Stomach (tissue), 8 donors: ENCODE measurements at regions not wholly inside any gene's neighbourhood (a gene's known extent, or its start where the extent isn't known, plus 50 kb on each side); places are given as distances from the start of the nearest gene placed in this dataset.

ENCODE experiments used
- DNase-seq, 2 donors: peaks; one replicate each; pipeline versions ENCODE4 v3.0.0 to v3.0.0-alpha.2; 2013 to 2019
- H3K27ac ChIP-seq, 5 donors: fragments of 200-600 bp in 4 of 5; sonication (generic) in 4 of 5; one replicate each; pipeline ENCODE4 v1.5.1; 2013 to 2019; ENCODE audit warnings: mild to moderate bottlenecking in 1 of 5, moderate library complexity in 1 of 5
- H3K27me3 ChIP-seq, 3 donors: fragments of 200-600 bp; sonication (generic); one replicate each; pipeline ENCODE4 v1.5.1; 2017 to 2019; ENCODE audit warnings: mixed run types in 1 of 3
- H3K36me3 ChIP-seq, 4 donors: fragments of 200-600 bp; sonication (generic); 1 replicate in 3 of 4; 2 replicates in 1 of 4; pipeline ENCODE4 v1.5.1; 2016 to 2019
- H3K4me1 ChIP-seq, 4 donors: fragments of 200-600 bp; sonication (generic); one replicate each; pipeline ENCODE4 v1.5.1; 2016 to 2019
- H3K4me3 ChIP-seq, 4 donors: fragments of 200-600 bp; sonication (generic) in 3 of 4; one replicate each; pipeline ENCODE4 v1.5.1; 2016 to 2019; ENCODE audit warnings: mild to moderate bottlenecking in 1 of 4
- H3K9me3 ChIP-seq, 4 donors: fragments of 200-600 bp; sonication (generic); one replicate each; pipeline ENCODE4 v1.5.1; 2016 to 2019
- EP300 ChIP-seq: sonication (generic); formaldehyde crosslinking; IDR thresholded peaks from one replicate; pipeline ENCODE4 v1.6.1; 2017; ENCODE audit warnings: antibody characterized with exemption
- POLR2A ChIP-seq, 4 donors: fragments of 450-650 bp; IDR thresholded peaks; one replicate each; pipeline ENCODE4 v1.6.1; 2016; ENCODE audit warnings: antibody characterized with exemption in 4 of 4, control low read depth in 2 of 4, mild to moderate bottlenecking in 1 of 4, moderate library complexity in 1 of 4
- POLR2AphosphoS5 ChIP-seq, 3 donors: sonication (generic); formaldehyde crosslinking; IDR thresholded peaks; one replicate each; pipeline ENCODE4 v1.6.1; 2016; ENCODE audit warnings: antibody characterized with exemption in 3 of 3
- WGBS, 5 donors: extraction: QIAGEN DNeasy Blood & Tissue Kit in 3 of 5; methylation state at CpG; one replicate each; pipeline versions ENCODE4 v1.1.5 to v1.1.7; 2013 to 2018; 5-methylcytosine and 5-hydroxymethylcytosine counted together
- intact Hi-C: fragments of 100-400 bp; cut with DNase I; formaldehyde crosslinking; loops from one replicate; pipeline ENCODE4 v1.15.1; 2023; ENCODE audit warnings: low total_unique reads
- TF ChIP-seq, protein P1 (sequence below), 7 experiments: fragments of 450-650 bp in 4 of 7; fragments of 200-600 bp in 3 of 7; sonication (generic) in 3 of 7; IDR thresholded peaks; one replicate each; pipeline ENCODE4 v1.5.1; 2016 to 2019; ENCODE audit warnings: antibody characterized with exemption in 7 of 7, control low read depth in 2 of 7, mild to moderate bottlenecking in 1 of 7
- donor health status: healthy with polysubstance abuse.
- donor health status: Bipolar disorder and iron deficiency.
- donor health status: healthy.

DNA sequence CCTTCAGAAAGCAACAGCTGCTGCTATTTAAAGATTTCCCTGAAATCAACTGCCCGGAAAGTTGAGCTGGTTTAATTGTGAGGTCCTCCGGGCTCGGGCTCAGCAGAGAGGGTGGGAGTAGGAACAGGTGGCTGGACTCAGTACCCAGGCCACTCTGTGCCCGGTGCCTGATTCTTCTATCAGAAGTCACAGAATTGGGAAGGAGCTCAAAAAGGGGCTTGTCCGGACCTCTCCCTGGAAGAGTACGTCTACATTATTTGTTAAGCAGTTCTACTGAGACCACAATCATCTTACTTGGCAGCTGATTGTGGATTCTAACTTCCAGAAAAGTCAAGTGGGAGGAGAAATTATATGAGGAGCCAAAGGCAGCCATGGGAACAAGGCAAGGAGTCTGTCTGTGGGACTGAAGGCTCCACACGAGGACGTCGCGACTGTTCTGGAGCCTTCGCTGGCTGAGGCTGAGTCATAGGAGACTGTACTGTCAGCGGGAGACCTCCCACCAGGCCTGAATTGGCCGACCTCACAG lies 91.7 kb upstream of the ANKRD10 start:
- peak in 1 of 2 donors; percentile 91 for DNase-seq
- intact Hi-C loops, result no loop called here
- Histone ChIP-seq H3K27me3 (no peaks in the 10 kb centered on the region), H3K27ac (peak overlapping the region; percentile 64 to 87 (median 85)), H3K36me3 (no peaks in the 10 kb centered on the region), H3K4me1 (peaks cover 15 to 24% (median 20%) of the 10 kb centered on the region in 4 donors), H3K4me3 (no peak overlapping the region), H3K9me3 (no peaks in the 10 kb centered on the region)
- 32 to 60% (median 53%) methylated on average over 13 of the region's 13 CpGs for WGBS, 5 donors
- TF ChIP-seq, protein P1, sequence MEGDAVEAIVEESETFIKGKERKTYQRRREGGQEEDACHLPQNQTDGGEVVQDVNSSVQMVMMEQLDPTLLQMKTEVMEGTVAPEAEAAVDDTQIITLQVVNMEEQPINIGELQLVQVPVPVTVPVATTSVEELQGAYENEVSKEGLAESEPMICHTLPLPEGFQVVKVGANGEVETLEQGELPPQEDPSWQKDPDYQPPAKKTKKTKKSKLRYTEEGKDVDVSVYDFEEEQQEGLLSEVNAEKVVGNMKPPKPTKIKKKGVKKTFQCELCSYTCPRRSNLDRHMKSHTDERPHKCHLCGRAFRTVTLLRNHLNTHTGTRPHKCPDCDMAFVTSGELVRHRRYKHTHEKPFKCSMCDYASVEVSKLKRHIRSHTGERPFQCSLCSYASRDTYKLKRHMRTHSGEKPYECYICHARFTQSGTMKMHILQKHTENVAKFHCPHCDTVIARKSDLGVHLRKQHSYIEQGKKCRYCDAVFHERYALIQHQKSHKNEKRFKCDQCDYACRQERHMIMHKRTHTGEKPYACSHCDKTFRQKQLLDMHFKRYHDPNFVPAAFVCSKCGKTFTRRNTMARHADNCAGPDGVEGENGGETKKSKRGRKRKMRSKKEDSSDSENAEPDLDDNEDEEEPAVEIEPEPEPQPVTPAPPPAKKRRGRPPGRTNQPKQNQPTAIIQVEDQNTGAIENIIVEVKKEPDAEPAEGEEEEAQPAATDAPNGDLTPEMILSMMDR (IDR thresholded peaks at IDR 0.05), result no peak
- no peak for TF ChIP-seq POLR2A (IDR thresholded peaks at IDR 0.05)
- TF ChIP-seq EP300, result no peak
- peak in 2 of 3 donors; percentile 59 to 68 for TF ChIP-seq POLR2AphosphoS5 (IDR thresholded peaks at IDR 0.05)

DNA sequence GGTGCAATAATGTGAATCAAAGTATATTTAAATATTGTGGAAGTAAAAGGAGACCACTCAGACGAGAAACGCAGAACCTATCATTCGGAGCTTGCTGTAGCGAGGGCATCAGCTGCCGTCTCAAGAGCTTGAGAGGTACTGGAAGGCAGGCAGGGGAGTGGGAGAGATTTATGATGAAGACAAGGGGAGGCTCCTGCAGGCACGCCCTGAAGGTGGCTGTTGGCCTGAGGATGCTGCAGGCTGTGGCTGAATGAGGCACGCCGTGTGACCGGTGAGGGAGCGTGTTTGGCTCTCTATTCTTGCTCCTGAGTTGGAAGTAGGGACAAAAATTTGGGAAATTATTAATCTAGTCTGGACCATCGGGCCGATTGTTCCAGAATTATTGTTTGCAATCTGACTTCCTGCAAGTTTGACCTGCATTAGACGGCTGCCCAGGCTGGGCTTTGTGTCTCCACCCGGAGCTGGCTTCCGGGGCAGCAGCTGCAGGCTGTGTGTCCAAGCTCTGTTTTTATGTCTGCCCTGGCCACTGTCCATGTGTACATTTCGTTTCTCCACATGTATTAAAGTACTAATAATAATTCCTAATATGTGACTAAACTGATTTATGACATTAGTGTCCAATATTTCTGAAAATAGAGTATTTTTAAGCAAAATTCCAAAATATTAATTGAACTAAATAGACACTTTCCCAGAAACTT lies 91.1 kb upstream of the ANKRD10 start:
- Histone ChIP-seq H3K4me3 (no peak overlapping the region), H3K9me3 (no peaks in the 10 kb centered on the region), H3K36me3 (no peaks in the 10 kb centered on the region), H3K27me3 (no peaks in the 10 kb centered on the region), H3K27ac (peak overlapping the region; percentile 32 to 87 (median 85)), H3K4me1 (peaks cover 15 to 24% (median 20%) of the 10 kb centered on the region in 4 donors)
- peak; percentile 42 to 83 for DNase-seq
- intact Hi-C loops, result no loop called here
- WGBS, 5 donors, result 30 to 47% (median 37%) methylated on average over 16 of the region's 16 CpGs
- TF ChIP-seq POLR2AphosphoS5 (IDR thresholded peaks at IDR 0.05) (no peak), POLR2A (IDR thresholded peaks at IDR 0.05) (no peak), EP300 (no peak)
- TF ChIP-seq, protein P1 (IDR thresholded peaks at IDR 0.05), result no peak

DNA sequence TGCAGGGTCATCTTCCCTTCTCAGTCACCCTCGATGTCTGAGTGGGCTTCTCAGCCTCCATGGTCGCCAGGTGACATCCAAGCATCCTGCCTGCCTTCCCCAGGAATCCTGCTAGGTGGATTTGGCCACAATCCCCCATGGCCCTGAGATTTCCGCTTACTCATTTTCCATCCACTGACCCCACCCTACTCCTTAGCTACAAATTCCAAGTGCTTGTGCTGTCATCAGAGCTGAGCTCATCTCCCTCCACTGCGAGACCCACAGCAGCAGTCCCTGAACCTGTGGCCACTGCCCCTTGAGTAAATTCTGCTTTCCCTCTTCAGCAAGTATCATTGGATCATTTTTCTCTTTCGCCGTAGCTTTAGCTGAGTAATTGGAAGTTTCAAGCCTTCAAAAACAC lies 90.5 kb upstream of the ANKRD10 start:
- Histone ChIP-seq H3K27me3 (no peaks in the 10 kb centered on the region), H3K4me1 (peaks cover 15 to 24% (median 20%) of the 10 kb centered on the region in 4 donors), H3K9me3 (no peaks in the 10 kb centered on the region), H3K4me3 (no peak overlapping the region), H3K36me3 (no peaks in the 10 kb centered on the region), H3K27ac (peak overlapping the region in 4 of 5 donors; percentile 75 to 87 (median 86))
- 76 to 91% (median 79%) methylated on average over 6 of the region's 6 CpGs for WGBS, 5 donors
- intact Hi-C loops, result no loop called here
- no peak for DNase-seq
- TF ChIP-seq, protein P1 (IDR thresholded peaks at IDR 0.05), result no peak
- TF ChIP-seq POLR2AphosphoS5 (IDR thresholded peaks at IDR 0.05), result no peak
- no peak for TF ChIP-seq EP300
- TF ChIP-seq POLR2A (IDR thresholded peaks at IDR 0.05), result no peak

DNA sequence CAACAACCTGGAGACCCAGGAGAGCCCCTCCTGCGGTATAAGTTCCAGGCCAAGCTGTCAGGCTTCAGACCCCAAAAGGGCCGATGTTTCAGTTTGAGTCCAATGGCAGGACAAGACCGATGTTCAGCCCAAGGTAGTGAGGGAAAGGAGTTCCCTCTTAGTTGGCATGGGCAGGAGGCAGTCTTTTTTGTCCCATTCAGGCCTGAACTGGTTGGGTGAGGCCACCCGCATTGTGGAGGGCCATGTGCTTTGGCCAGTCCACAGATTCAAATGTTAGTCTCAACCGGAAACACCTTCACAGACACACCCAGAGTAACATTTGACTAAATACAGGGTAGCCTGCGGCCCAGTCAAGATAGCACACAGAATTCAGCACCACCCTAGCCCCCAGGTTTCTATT lies 89.6 kb upstream of the ANKRD10 start:
- Histone ChIP-seq H3K4me1 (peaks cover 15 to 24% (median 20%) of the 10 kb centered on the region in 4 donors), H3K36me3 (no peaks in the 10 kb centered on the region), H3K27me3 (no peaks in the 10 kb centered on the region), H3K4me3 (no peak overlapping the region), H3K9me3 (no peaks in the 10 kb centered on the region), H3K27ac (no peak overlapping the region)
- intact Hi-C loops, result no loop called here
- TF ChIP-seq POLR2AphosphoS5 (IDR thresholded peaks at IDR 0.05), result no peak
- TF ChIP-seq EP300, result no peak
- TF ChIP-seq, protein P1 (IDR thresholded peaks at IDR 0.05), result no peak
- no peak for TF ChIP-seq POLR2A (IDR thresholded peaks at IDR 0.05)
- DNase-seq, result no peak
- 80 to 90% (median 86%) methylated on average over 6 of the region's 6 CpGs for WGBS, 5 donors
